ENCODE measurements at regions not wholly inside any gene's neighbourhood (a gene's known extent, or its start where the extent isn't known, plus 50 kb on each side); places are given as distances from the start of the nearest gene placed in this dataset.

DNA sequence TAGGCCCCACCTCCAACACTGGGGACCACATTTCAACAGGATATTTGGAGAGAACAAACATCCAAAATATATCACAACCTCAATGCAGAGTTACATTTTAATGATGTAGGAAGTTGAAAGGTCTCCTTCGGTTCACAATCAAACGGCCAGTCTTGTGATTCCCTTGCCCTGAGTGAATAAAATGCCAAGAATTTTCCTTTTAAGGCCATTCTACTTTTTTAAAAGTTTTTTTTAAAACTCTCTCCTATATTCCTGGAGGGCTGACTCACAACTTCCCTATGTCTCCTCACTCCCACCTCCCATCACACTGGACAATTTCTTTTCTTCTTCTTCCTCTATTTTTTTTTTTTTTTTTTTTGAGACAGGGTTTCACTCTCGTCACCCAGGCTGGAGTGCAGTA, 693.6 kb upstream of the AUTS2 start:
- TF ChIP-seq, protein P1, sequence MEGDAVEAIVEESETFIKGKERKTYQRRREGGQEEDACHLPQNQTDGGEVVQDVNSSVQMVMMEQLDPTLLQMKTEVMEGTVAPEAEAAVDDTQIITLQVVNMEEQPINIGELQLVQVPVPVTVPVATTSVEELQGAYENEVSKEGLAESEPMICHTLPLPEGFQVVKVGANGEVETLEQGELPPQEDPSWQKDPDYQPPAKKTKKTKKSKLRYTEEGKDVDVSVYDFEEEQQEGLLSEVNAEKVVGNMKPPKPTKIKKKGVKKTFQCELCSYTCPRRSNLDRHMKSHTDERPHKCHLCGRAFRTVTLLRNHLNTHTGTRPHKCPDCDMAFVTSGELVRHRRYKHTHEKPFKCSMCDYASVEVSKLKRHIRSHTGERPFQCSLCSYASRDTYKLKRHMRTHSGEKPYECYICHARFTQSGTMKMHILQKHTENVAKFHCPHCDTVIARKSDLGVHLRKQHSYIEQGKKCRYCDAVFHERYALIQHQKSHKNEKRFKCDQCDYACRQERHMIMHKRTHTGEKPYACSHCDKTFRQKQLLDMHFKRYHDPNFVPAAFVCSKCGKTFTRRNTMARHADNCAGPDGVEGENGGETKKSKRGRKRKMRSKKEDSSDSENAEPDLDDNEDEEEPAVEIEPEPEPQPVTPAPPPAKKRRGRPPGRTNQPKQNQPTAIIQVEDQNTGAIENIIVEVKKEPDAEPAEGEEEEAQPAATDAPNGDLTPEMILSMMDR (conservative IDR thresholded peaks at IDR 0.05): no peak
- no peak for TF ChIP-seq ZFX (IDR thresholded peaks at IDR 0.05)
- H3K27ac ChIP-seq: no peak overlapping the region

DNA sequence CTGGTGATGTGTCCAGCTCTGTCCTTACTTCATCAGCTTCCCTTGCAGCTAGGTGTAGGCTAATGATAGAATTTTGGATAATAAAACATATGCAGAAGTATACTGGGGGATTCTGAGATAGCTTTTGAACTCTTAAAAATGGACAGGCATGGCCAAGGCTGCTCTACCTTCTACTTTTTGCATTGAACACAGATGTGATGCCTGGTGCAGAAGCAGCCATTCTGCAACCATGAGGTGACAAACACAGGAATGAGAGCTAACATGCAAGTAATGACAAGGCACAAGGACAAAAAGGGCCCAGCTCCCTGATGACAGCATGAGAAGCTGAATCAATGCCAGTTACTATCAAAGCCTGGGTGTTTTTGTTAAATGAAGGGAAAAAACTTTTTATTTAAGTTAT, 686.5 kb upstream of the AUTS2 start:
- no peak for TF ChIP-seq ZFX (IDR thresholded peaks at IDR 0.05)
- TF ChIP-seq, protein P1 (conservative IDR thresholded peaks at IDR 0.05): no peak

DNA sequence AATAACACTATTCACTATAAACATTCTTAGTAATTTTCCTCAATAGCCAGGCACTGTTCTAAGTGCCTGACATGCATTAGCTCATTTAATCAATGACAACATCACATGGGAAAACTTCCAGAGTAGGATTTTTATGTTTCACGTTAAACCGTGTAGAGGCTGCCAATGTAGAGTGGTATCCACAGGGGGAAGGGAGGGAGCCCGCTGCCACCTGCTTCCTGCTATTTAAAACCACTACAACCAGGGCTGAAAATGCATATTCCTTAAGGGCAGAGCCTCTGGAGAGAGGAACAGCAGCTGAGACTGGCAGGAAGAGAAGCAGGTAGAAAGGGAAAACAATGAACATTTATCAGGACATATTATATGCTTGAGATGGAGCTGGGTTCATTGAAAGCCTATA, 684.3 kb upstream of the AUTS2 start:
- no peak overlapping the region for H3K27ac ChIP-seq
- TF ChIP-seq ZFX (IDR thresholded peaks at IDR 0.05): no peak
- TF ChIP-seq, protein P1 (conservative IDR thresholded peaks at IDR 0.05): no peak

More for the DNA sequence above, 686.5 kb upstream of the AUTS2 start:
- H3K27ac ChIP-seq: no peak overlapping the region

DNA sequence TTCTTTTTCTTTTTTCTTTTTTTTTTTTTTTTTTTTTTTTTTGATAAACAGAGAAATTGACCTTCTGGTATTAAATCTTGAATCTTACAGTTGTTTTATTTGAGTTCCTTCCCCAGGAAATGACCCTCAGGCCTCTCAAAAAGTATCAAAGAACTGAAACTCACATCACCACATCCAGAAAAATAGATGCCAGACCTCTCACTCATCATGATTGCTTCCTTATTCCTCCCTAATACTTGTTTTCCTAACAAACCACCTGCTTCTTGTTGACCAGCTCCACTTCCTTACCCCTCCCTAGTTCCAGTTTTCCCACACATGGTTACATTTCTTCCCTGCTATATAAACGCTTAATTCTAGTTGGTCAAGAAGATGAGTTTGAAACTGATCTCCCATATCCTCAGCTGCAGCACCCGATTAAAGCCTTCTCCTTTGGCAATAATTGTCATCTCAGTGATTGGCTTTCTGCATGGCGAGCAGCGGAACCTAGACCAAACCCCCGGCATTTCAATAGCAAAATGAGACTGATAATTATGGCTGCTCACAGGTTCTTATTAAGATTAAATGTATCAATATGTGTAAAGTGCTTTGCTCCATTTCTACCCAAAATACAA, 681.1 kb upstream of the AUTS2 start:
- H3K27ac ChIP-seq: no peak overlapping the region
- TF ChIP-seq, protein P1 (conservative IDR thresholded peaks at IDR 0.05): no peak
- no peak for TF ChIP-seq ZFX (IDR thresholded peaks at IDR 0.05)

DNA sequence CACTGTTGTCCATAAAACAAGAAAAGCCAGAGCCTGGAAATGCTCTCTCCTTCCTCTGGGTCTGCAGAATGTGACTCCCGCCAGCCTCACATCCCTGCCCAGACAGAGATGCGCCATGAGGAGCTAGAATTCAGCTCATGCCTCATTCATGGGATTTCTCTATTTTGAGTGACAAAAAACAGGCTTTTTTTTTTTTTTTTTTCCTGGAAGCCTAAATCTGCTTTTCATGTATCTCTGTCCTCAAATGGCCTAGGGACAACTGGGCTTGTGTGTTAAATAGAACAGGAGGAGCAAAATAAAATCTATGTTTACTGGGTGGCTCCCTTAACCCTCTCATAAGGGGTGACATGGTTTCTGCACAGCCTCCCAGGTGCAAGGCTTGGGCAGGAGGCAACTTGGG, 679.7 kb upstream of the AUTS2 start:
- TF ChIP-seq ZFX (IDR thresholded peaks at IDR 0.05): no peak
- TF ChIP-seq, protein P1 (conservative IDR thresholded peaks at IDR 0.05): no peak
- H3K27ac ChIP-seq: no peak overlapping the region

DNA sequence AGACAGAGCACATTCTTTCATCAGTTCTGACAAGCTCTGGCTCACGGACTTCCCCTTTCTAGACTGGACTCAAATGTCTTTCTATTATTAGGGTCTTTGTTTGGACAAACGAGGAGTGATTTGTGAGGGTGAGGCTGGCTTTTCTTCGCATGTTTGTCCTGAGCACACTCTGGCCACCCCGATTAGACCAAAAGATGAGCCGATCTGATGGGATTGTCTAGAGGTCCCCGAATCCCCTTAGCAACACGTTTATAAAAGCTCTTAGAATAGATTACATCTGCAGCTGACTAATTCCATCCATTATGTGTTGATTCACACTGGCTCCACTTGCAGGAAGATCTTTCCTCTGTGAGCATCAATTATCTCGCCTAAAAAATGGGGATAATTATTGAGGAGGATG, 675.4 kb upstream of the AUTS2 start:
- TF ChIP-seq, protein P1 (conservative IDR thresholded peaks at IDR 0.05): no peak
- TF ChIP-seq ZFX (IDR thresholded peaks at IDR 0.05): no peak

DNA sequence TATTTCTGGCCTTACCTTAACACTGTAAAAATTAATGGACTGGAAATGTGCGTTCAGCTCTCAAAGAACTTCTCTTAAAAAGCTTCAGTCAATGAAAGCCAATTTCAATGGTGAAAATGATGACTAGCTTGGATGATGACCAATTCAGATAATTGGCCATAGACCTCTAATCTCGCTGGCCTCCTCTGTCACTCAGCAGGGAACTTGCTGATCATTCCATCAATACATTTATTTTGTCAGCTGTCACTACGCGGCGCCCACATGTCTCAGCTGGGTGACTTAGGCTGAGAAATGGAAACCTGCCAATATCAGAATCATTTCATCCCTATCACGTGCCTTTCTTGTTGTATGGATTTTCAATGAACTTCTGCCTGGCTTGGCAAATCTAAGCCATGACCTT, 673.0 kb upstream of the AUTS2 start:
- TF ChIP-seq, protein P1 (conservative IDR thresholded peaks at IDR 0.05): no peak
- no peak for TF ChIP-seq ZFX (IDR thresholded peaks at IDR 0.05)
- no peak overlapping the region for H3K27ac ChIP-seq

More for the DNA sequence above, 675.4 kb upstream of the AUTS2 start:
- no peak overlapping the region for H3K27ac ChIP-seq

All from C4-2B (cell line).